HCT116 (cell line): ENCODE measurements at regions not wholly inside any gene's neighbourhood (a gene's known extent, or its start where the extent isn't known, plus 50 kb on each side); places are given as distances from the start of the nearest gene placed in this dataset.

Source experiments
- ATF3 ChIP-seq: IDR thresholded peaks from 2 replicates; pipeline ENCODE4 v1.6.1; 2012
- CEBPB ChIP-seq: IDR thresholded peaks from 2 replicates; pipeline ENCODE4 v1.6.1; 2012; ENCODE audit warnings: low read depth
- CTCF ChIP-seq, 3 experiments: fragments of 200-600 bp in 1 of 3; sonication (generic) in 1 of 3; IDR thresholded peaks in 2 of 3; conservative IDR thresholded peaks in 1 of 3; 2 replicates each; pipeline ENCODE4 v1.5.1; 2012 to 2017; ENCODE audit warnings: low read depth in 2 of 3, low read length in 2 of 3, antibody characterized with exemption in 1 of 3, borderline replicate concordance in 1 of 3, control low read depth in 1 of 3, mild to moderate bottlenecking in 1 of 3, mixed read lengths in 1 of 3, mixed run types in 1 of 3, moderate library complexity in 1 of 3; ENCODE audit not compliant: insufficient read depth in 1 of 3
- EZH2 ChIP-seq: fragments of 200-600 bp; sonication (generic); IDR thresholded peaks from 2 replicates; pipeline ENCODE4 v1.6.1; 2017; ENCODE audit warnings: antibody characterized with exemption, mixed run types
- MAX ChIP-seq: IDR thresholded peaks from 2 replicates; pipeline ENCODE4 v1.6.1; 2012
- POLR2A ChIP-seq: IDR thresholded peaks from 2 replicates; pipeline ENCODE4 v1.7.0; 2011; ENCODE audit warnings: borderline replicate concordance; ENCODE audit not compliant: insufficient read depth, insufficient read length; ENCODE audit errors: extremely low read depth
- SP1 ChIP-seq: IDR thresholded peaks from 2 replicates; pipeline ENCODE4 v1.6.1; 2012; ENCODE audit warnings: low read depth
- YY1 ChIP-seq: IDR thresholded peaks from 2 replicates; pipeline ENCODE4 v1.6.1; 2011; ENCODE audit warnings: low read length, low read depth, moderate library complexity, mild to moderate bottlenecking; ENCODE audit not compliant: insufficient replicate concordance; ENCODE audit errors: extremely low read depth
- ZBTB33 ChIP-seq: IDR thresholded peaks from 2 replicates; pipeline ENCODE4 v1.6.1; 2011; ENCODE audit warnings: mild to moderate bottlenecking, low read length, moderate library complexity; ENCODE audit not compliant: insufficient replicate concordance; ENCODE audit errors: extremely low read depth
- ZNF274 ChIP-seq: fragments of 200-500 bp; sonication (Bioruptor generic); IDR thresholded peaks from 2 replicates; pipeline ENCODE4 v1.6.1; 2014; ENCODE audit warnings: mild to moderate bottlenecking, low read depth, low read length, inconsistent platforms

GRCh38 chr12:47360771-47361388 is 281.1 kb upstream of the AMIGO2 start:
- TF ChIP-seq CTCF (IDR thresholded peaks at IDR 0.05 in 2 of 3, conservative IDR thresholded peaks at IDR 0.05 in 1 of 3; ENCODE audit: borderline replicate concordance in 1 of 3, insufficient read depth in 1 of 3, low read depth in 2 of 3, low read length in 2 of 3), result no peak
- TF ChIP-seq EZH2, result no peak
- TF ChIP-seq CEBPB, result no peak
- TF ChIP-seq POLR2A, result no peak
- no peak for TF ChIP-seq MAX
- no peak for TF ChIP-seq ZNF274
- TF ChIP-seq SP1, result no peak
- TF ChIP-seq ATF3, result no peak
- TF ChIP-seq YY1, result no peak
- no peak for TF ChIP-seq ZBTB33
